NCI-H2196 treated with DMSO at 0.1 percent for 48 hours (cell line): ENCODE measurements at regions not wholly inside any gene's neighbourhood (a gene's known extent, or its start where the extent isn't known, plus 50 kb on each side); places are given as distances from the start of the nearest gene placed in this dataset.
"Not testable (repeated sequence)": the region's sequence is repeated elsewhere in the genome, so short reads cannot be mapped to it uniquely, and the experiment has no call there.

Source experiments
- DNase-seq: peaks from one replicate; lab custom pipeline; 2025; ENCODE audit not compliant: unreplicated experiment; lab: John Stamatoyannopoulos, UW

- not testable (repeated sequence) for DNase-seq
Measured at GRCh38 chr3:14272959-14273560, 94.4 kb downstream of the LSM3 start.

GRCh38 chr3:14273901-14274611 is 95.4 kb downstream of the LSM3 start:
- no peak for DNase-seq

GRCh38 chr3:14274612-14274936 is 96.0 kb downstream of the LSM3 start:
- DNase-seq, result no peak

GRCh38 chr3:14274999-14275961 is 96.7 kb downstream of the LSM3 start:
- DNase-seq, result no peak

- DNase-seq, result no peak
Measured at GRCh38 chr3:14275962-14276909, 97.6 kb downstream of the LSM3 start.

GRCh38 chr3:14277557-14277956 is 98.9 kb downstream of the LSM3 start:
- DNase-seq, result no peak

GRCh38 chr3:14278265-14278798 is 99.7 kb downstream of the LSM3 start:
- no peak for DNase-seq

GRCh38 chr3:14278799-14279625 is 100.4 kb downstream of the LSM3 start:
- DNase-seq, result no peak

GRCh38 chr3:14279626-14280061 is 101.0 kb downstream of the LSM3 start:
- no peak for DNase-seq

- no peak for DNase-seq
Measured at GRCh38 chr3:14280326-14280725, 101.7 kb downstream of the LSM3 start.

- no peak for DNase-seq
Measured at GRCh38 chr3:14281053-14281452, 102.4 kb downstream of the LSM3 start.

GRCh38 chr3:14282001-14282705 is 103.5 kb downstream of the LSM3 start:
- no peak for DNase-seq

- no peak for DNase-seq
Measured at GRCh38 chr3:14282706-14283075, 104.1 kb downstream of the LSM3 start.

GRCh38 chr3:14283092-14283812 is 104.6 kb downstream of the LSM3 start:
- no peak for DNase-seq

- DNase-seq, result no peak
Measured at GRCh38 chr3:14283813-14284438, 105.3 kb downstream of the LSM3 start.

- no peak for DNase-seq
Measured at GRCh38 chr3:14284694-14285547, 106.3 kb downstream of the LSM3 start.

GRCh38 chr3:14285548-14285925 is 106.9 kb downstream of the LSM3 start:
- no peak for DNase-seq
